ENCODE measurements at regions not wholly inside any gene's neighbourhood (a gene's known extent, or its start where the extent isn't known, plus 50 kb on each side); places are given as distances from the start of the nearest gene placed in this dataset.

GRCh38 chr7:19327018-19327417, 181.8 kb upstream of the FERD3L start:
- H3K4me1 Mint-ChIP-seq, result peaks cover 28% of the 10 kb centered on the region
- no peak overlapping the region for H3K4me3 Mint-ChIP-seq
- no peaks in the 10 kb centered on the region for H3K9me3 Mint-ChIP-seq
- no peaks in the 10 kb centered on the region for H3K27me3 Mint-ChIP-seq (ENCODE audit: low read depth)
- no peaks in the 10 kb centered on the region for H3K36me3 Mint-ChIP-seq (ENCODE audit: low read depth)
- TF ChIP-seq CTCF (IDR thresholded peaks at IDR 0.05; ENCODE audit: unreplicated experiment in 3 of 3), result no peak
- H3K27ac Mint-ChIP-seq, result peak overlapping the region; percentile 6 to 59 (median 45)

GRCh38 chr7:19322002-19322401, 176.8 kb upstream of the FERD3L start:
- no peaks in the 10 kb centered on the region for H3K9me3 Mint-ChIP-seq
- H3K27me3 Mint-ChIP-seq (ENCODE audit: low read depth), result no peaks in the 10 kb centered on the region
- no peak for TF ChIP-seq CTCF (IDR thresholded peaks at IDR 0.05; ENCODE audit: unreplicated experiment in 3 of 3)
- peaks cover 15% of the 10 kb centered on the region for H3K4me1 Mint-ChIP-seq
- no peak overlapping the region for H3K4me3 Mint-ChIP-seq
- peak overlapping the region in 2 of 3 experiments; percentile 22 to 69 for H3K27ac Mint-ChIP-seq
- no peaks in the 10 kb centered on the region for H3K36me3 Mint-ChIP-seq (ENCODE audit: low read depth)

GRCh38 chr7:19318287-19318686, 173.1 kb upstream of the FERD3L start:
- Mint-ChIP-seq H3K4me3 (no peak overlapping the region), H3K4me1 (peaks cover 10% of the 10 kb centered on the region), H3K36me3 (ENCODE audit: low read depth) (no peaks in the 10 kb centered on the region), H3K9me3 (no peaks in the 10 kb centered on the region), H3K27me3 (ENCODE audit: low read depth) (no peaks in the 10 kb centered on the region), H3K27ac (no peak overlapping the region)
- TF ChIP-seq CTCF (IDR thresholded peaks at IDR 0.05; ENCODE audit: unreplicated experiment in 3 of 3), result no peak

- H3K36me3 Mint-ChIP-seq (ENCODE audit: low read depth), result no peaks in the 10 kb centered on the region
- no peak overlapping the region for H3K4me3 Mint-ChIP-seq
- no peak for TF ChIP-seq CTCF (IDR thresholded peaks at IDR 0.05; ENCODE audit: unreplicated experiment in 3 of 3)
- no peaks in the 10 kb centered on the region for H3K9me3 Mint-ChIP-seq
- H3K27me3 Mint-ChIP-seq (ENCODE audit: low read depth), result no peaks in the 10 kb centered on the region
- H3K4me1 Mint-ChIP-seq, result peaks cover 7% of the 10 kb centered on the region
- no peak overlapping the region for H3K27ac Mint-ChIP-seq
Observed at GRCh38 chr7:19317461-19317860, 172.2 kb upstream of the FERD3L start.

GRCh38 chr7:19312416-19312815, 167.2 kb upstream of the FERD3L start:
- Mint-ChIP-seq H3K4me1 (no peaks in the 10 kb centered on the region), H3K4me3 (no peak overlapping the region), H3K27ac (no peak overlapping the region), H3K27me3 (ENCODE audit: low read depth) (no peaks in the 10 kb centered on the region), H3K36me3 (ENCODE audit: low read depth) (no peaks in the 10 kb centered on the region), H3K9me3 (no peaks in the 10 kb centered on the region)
- no peak for TF ChIP-seq CTCF (IDR thresholded peaks at IDR 0.05; ENCODE audit: unreplicated experiment in 3 of 3)

- no peaks in the 10 kb centered on the region for H3K9me3 Mint-ChIP-seq
- no peaks in the 10 kb centered on the region for H3K36me3 Mint-ChIP-seq (ENCODE audit: low read depth)
- H3K27ac Mint-ChIP-seq, result no peak overlapping the region
- no peak overlapping the region for H3K4me3 Mint-ChIP-seq
- TF ChIP-seq CTCF (IDR thresholded peaks at IDR 0.05; ENCODE audit: unreplicated experiment in 3 of 3), result no peak
- H3K4me1 Mint-ChIP-seq, result no peaks in the 10 kb centered on the region
- H3K27me3 Mint-ChIP-seq (ENCODE audit: low read depth), result peaks cover 2% of the 10 kb centered on the region
Observed at GRCh38 chr7:19307554-19307953, 162.3 kb upstream of the FERD3L start.
